ENCODE measurements at regions not wholly inside any gene's neighbourhood (a gene's known extent, or its start where the extent isn't known, plus 50 kb on each side); places are given as distances from the start of the nearest gene placed in this dataset.

- DNase-seq (ENCODE audit: low read depth), result no peak
Measured at GRCh38 chr19:32105527-32106310, 239.7 kb upstream of the ZNF507 start.

GRCh38 chr19:32122258-32122657 lies 223.2 kb upstream of the ZNF507 start:
- no peak for DNase-seq (ENCODE audit: low read depth)

- no peak for DNase-seq (ENCODE audit: low read depth)
Measured at GRCh38 chr19:32123355-32123940, 222.0 kb upstream of the ZNF507 start.

DNA sequence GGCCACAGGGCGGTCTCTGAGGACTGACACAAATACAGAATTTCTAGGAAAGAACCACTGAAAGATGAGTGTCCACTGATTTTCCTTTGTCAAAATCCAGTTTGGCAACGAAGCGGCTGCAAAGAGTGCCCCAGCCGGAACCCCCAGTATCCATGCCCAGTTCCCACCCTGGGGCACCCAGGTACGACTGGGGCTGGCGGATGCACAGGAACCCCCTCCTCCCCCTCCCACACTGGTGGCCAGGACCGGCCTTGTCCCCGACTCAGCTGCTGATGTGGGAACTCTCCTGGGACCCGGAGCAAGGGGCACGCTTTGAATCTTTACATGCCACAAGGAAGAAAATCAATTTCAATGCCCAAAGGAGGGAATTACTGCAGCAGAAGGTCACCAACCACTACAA lies 220.8 kb upstream of the ZNF507 start:
- no peak for DNase-seq (ENCODE audit: low read depth)

- DNase-seq (ENCODE audit: low read depth), result no peak
Measured at GRCh38 chr19:32129141-32129540, 216.3 kb upstream of the ZNF507 start.

GRCh38 chr19:32130332-32130731 lies 215.1 kb upstream of the ZNF507 start:
- DNase-seq (ENCODE audit: low read depth), result no peak

- DNase-seq (ENCODE audit: low read depth), result no peak
Measured at GRCh38 chr19:32131005-32131404, 214.4 kb upstream of the ZNF507 start.

DNA sequence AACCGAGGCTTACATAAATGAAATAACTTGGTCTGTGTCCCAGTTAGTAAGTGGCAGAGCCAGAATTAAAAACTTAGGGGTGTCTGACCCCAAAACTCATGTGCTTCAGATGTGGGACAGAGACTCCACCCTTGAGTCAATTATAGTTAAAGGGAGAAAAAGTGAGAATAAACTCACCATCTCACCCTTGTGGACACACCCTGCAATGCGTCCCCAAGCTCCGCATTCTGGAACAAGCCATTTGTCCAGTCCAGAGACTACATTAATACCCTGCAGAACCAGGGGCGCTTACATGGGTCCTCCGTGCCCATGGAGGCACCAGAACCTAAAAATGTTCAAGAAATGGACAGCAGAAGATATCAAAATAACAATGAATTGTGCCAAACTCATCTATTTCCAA lies 207.0 kb upstream of the ZNF507 start:
- no peak for DNase-seq (ENCODE audit: low read depth)

GRCh38 chr19:32141840-32142511 lies 203.4 kb upstream of the ZNF507 start:
- no peak for DNase-seq (ENCODE audit: low read depth)

DNA sequence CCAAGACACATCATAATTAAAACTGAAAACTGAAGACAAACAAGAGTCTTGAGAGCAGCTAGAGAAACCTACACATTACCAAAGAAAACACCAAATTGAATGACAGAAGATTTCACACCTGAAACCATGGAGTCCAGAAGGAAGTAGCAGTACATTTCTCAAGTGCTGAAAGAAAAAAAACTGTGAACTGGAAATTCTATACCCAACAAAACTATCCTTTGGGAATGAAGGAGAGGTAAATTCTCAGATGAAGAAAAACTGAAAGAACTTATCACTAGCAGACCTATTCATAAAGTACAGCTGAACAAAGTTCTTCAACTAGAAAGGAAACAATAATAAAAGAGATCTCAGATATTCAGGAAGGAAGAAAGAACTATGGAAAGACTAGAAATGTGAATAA lies 198.7 kb upstream of the ZNF507 start:
- DNase-seq (ENCODE audit: low read depth), result no peak

- no peak for DNase-seq (ENCODE audit: low read depth)
Measured at GRCh38 chr19:32150605-32151004, 194.8 kb upstream of the ZNF507 start.

- DNase-seq (ENCODE audit: low read depth), result no peak
Measured at GRCh38 chr19:32154418-32154817, 191.0 kb upstream of the ZNF507 start.

- no peak for DNase-seq (ENCODE audit: low read depth)
Measured at GRCh38 chr19:32164384-32164992, 180.9 kb upstream of the ZNF507 start.

- no peak for DNase-seq (ENCODE audit: low read depth)
Measured at GRCh38 chr19:32165141-32165540, 180.3 kb upstream of the ZNF507 start.

DNA sequence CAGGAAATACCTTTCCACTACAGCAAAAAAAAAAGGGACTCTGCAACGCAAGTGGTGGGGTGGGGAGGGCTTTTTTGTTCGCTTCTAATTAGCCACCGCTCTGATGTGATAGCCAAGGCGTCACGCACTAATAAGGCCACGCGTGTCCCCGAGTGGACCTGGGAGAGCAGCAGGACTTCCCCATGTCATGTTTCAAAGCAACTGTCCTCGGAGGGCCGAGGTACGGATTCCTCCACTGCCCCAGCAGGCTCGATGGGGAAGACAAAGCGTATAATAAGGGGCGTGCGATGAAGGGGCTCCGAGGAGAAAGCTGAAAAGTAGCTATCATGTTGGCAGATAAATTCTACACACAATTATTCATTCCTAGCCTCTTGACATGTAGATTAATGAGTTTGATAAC lies 179.7 kb upstream of the ZNF507 start:
- DNase-seq (ENCODE audit: low read depth), result no peak

- no peak for DNase-seq (ENCODE audit: low read depth)
Measured at GRCh38 chr19:32166238-32166637, 179.2 kb upstream of the ZNF507 start.

- DNase-seq (ENCODE audit: low read depth), result no peak
Measured at GRCh38 chr19:32168111-32168510, 177.3 kb upstream of the ZNF507 start.

- no peak for DNase-seq (ENCODE audit: low read depth)
Measured at GRCh38 chr19:32168606-32169005, 176.8 kb upstream of the ZNF507 start.

DNA sequence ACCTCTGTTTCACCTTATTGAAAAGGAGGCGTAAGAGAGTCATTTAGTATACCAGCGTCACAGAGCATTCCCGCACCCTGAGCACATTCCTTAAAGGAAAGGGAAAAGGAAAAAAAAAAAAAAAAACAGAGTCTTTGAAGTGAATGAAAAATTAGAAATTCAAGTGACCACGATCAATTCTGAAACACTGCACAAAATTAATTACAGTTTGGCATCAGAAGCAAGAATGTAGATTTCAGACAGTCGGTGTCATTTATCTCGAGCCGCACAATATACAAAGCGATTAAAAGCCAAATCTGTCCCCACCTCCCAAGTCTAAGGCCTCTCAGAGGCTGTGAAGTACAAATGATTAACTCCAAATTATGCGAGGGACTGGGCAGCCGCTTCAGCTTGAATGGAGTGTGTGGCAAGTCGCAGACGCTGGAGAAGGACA lies 173.7 kb upstream of the ZNF507 start:
- no peak for DNase-seq (ENCODE audit: low read depth)

- no peak for DNase-seq (ENCODE audit: low read depth)
Measured at GRCh38 chr19:32172566-32173160, 172.7 kb upstream of the ZNF507 start.

- DNase-seq (ENCODE audit: low read depth), result no peak
Measured at GRCh38 chr19:32173836-32174235, 171.6 kb upstream of the ZNF507 start.

DNA sequence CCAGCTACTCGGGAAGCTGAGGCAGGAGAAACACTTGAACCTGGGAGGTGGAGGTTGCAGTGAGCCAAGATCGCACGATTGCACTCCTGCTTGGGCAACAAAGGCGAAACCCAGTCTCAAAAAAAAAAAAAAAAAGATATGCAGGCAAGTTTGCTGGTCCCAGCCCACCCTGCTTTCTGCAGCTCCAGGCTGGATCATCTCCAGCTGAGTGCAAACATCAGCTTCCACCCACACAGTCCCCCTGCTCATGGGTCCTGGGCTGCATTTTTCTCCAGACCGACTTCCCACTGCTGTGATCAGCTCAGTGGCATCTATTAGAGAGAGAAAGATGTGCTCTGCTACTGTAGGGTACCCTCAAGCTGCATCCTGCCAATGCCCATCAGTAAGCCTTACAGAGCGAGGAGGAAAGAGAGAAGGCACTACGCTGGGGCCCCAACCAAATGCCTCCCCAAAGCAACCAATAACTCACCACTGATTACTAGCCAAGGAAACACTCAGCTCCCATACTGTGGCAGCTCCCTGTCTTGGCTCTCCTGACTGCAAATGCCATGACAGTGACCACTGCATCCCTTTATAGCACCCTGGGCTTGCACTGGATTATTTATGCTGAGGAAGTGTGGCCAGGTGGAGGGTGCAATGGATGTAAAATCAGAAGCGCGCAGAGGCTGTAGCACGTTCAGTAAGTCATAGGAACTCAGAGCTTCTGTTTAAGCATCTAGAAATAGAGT lies 170.9 kb upstream of the ZNF507 start:
- DNase-seq (ENCODE audit: low read depth), result no peak

Measured in activated T-cell treated with anti-CD3 and anti-CD28 coated beads for 24 hours (primary cell).